HG02852 (cell line): ENCODE measurements at regions not wholly inside any gene's neighbourhood (a gene's known extent, or its start where the extent isn't known, plus 50 kb on each side); places are given as distances from the start of the nearest gene placed in this dataset.
"Not testable (repeated sequence)": the region's sequence is repeated elsewhere in the genome, so short reads cannot be mapped to it uniquely, and the experiment has no call there.

ENCODE experiments used
- ATAC-seq: cut with Tn5 transposase; IDR thresholded peaks from one replicate; pipeline ENCODE4 v1.9.1; 2021; ENCODE audit warnings: mild to moderate bottlenecking, moderate library complexity; ENCODE audit not compliant: unreplicated experiment

GRCh38 chr4:111921714-111922113, 223.5 kb upstream of the FAM241A start:
- ATAC-seq, result no peak

- ATAC-seq, result no peak
These were observed 221.5 kb upstream of the FAM241A start for GRCh38 chr4:111923786-111924185.

- no peak for ATAC-seq
These were observed 220.6 kb upstream of the FAM241A start for GRCh38 chr4:111924696-111925095.

- peak; percentile 99 for ATAC-seq
These were observed 214.6 kb upstream of the FAM241A start for GRCh38 chr4:111930659-111931058.

- ATAC-seq, result no peak
These were observed 211.6 kb upstream of the FAM241A start for GRCh38 chr4:111933703-111934102.

- no peak for ATAC-seq
These were observed 210.9 kb upstream of the FAM241A start for GRCh38 chr4:111934314-111934713.

GRCh38 chr4:111937368-111937767, 207.9 kb upstream of the FAM241A start:
- peak; percentile 83 for ATAC-seq

GRCh38 chr4:111941957-111942356, 203.3 kb upstream of the FAM241A start:
- ATAC-seq, result no peak

GRCh38 chr4:111943796-111944203, 201.5 kb upstream of the FAM241A start:
- peak; percentile 88 for ATAC-seq

GRCh38 chr4:111945014-111945413, 200.2 kb upstream of the FAM241A start:
- no peak for ATAC-seq

GRCh38 chr4:111946800-111947199, 198.5 kb upstream of the FAM241A start:
- no peak for ATAC-seq

GRCh38 chr4:111952688-111953087, 192.6 kb upstream of the FAM241A start:
- no peak for ATAC-seq

GRCh38 chr4:111954550-111954949, 190.7 kb upstream of the FAM241A start:
- no peak for ATAC-seq

- ATAC-seq, result no peak
These were observed 190.3 kb upstream of the FAM241A start for GRCh38 chr4:111955001-111955400.

- no peak for ATAC-seq
These were observed 188.1 kb upstream of the FAM241A start for GRCh38 chr4:111957116-111957515.

- ATAC-seq, result no peak
These were observed 187.3 kb upstream of the FAM241A start for GRCh38 chr4:111957997-111958396.

GRCh38 chr4:111959222-111959621, 186.0 kb upstream of the FAM241A start:
- no peak for ATAC-seq

- peak; percentile 70 for ATAC-seq
These were observed 185.0 kb upstream of the FAM241A start for GRCh38 chr4:111960241-111960667.

GRCh38 chr4:111961026-111961425, 184.2 kb upstream of the FAM241A start:
- not testable (repeated sequence) for ATAC-seq

GRCh38 chr4:111961809-111962208, 183.4 kb upstream of the FAM241A start:
- ATAC-seq, result no peak

GRCh38 chr4:111963158-111963700, 182.0 kb upstream of the FAM241A start:
- ATAC-seq, result no peak

- ATAC-seq, result no peak
These were observed 167.8 kb upstream of the FAM241A start for GRCh38 chr4:111977419-111977965.

GRCh38 chr4:111979921-111980320, 165.3 kb upstream of the FAM241A start:
- ATAC-seq, result no peak
